ENCODE measurements at regions not wholly inside any gene's neighbourhood (a gene's known extent, or its start where the extent isn't known, plus 50 kb on each side); places are given as distances from the start of the nearest gene placed in this dataset.

GRCh38 chr11:104260456-104260855 is 96.5 kb upstream of the PDGFD start:
- WGBS (ENCODE audit: insufficient coverage, low coverage, missing lambda C conversion rate) = 0% methylated on average over 2 of the region's 2 CpGs
- TF ChIP-seq, protein P1, sequence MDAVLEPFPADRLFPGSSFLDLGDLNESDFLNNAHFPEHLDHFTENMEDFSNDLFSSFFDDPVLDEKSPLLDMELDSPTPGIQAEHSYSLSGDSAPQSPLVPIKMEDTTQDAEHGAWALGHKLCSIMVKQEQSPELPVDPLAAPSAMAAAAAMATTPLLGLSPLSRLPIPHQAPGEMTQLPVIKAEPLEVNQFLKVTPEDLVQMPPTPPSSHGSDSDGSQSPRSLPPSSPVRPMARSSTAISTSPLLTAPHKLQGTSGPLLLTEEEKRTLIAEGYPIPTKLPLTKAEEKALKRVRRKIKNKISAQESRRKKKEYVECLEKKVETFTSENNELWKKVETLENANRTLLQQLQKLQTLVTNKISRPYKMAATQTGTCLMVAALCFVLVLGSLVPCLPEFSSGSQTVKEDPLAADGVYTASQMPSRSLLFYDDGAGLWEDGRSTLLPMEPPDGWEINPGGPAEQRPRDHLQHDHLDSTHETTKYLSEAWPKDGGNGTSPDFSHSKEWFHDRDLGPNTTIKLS (IDR thresholded peaks at IDR 0.05; ENCODE audit: borderline replicate concordance, low read depth) = no peak
- TF ChIP-seq ZNF146 (CRISPR knock-in tag; IDR thresholded peaks at IDR 0.05; ENCODE audit: unreplicated experiment) = no peak
- TF ChIP-seq, protein P2, sequence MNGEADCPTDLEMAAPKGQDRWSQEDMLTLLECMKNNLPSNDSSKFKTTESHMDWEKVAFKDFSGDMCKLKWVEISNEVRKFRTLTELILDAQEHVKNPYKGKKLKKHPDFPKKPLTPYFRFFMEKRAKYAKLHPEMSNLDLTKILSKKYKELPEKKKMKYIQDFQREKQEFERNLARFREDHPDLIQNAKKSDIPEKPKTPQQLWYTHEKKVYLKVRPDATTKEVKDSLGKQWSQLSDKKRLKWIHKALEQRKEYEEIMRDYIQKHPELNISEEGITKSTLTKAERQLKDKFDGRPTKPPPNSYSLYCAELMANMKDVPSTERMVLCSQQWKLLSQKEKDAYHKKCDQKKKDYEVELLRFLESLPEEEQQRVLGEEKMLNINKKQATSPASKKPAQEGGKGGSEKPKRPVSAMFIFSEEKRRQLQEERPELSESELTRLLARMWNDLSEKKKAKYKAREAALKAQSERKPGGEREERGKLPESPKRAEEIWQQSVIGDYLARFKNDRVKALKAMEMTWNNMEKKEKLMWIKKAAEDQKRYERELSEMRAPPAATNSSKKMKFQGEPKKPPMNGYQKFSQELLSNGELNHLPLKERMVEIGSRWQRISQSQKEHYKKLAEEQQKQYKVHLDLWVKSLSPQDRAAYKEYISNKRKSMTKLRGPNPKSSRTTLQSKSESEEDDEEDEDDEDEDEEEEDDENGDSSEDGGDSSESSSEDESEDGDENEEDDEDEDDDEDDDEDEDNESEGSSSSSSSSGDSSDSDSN (IDR thresholded peaks at IDR 0.05; ENCODE audit: borderline replicate concordance in 1 of 2, low read depth in 2 of 2, low read length in 2 of 2) = no peak
- TF ChIP-seq CHD7 (IDR thresholded peaks at IDR 0.05; ENCODE audit: low read depth, low read length) = no peak
- TF ChIP-seq ELF1 (tag; IDR thresholded peaks at IDR 0.05) = no peak
- TF ChIP-seq CREBBP (IDR thresholded peaks at IDR 0.05; ENCODE audit: low read depth, low read length) = no peak

More at GRCh38 chr11:104260456-104260855, 96.5 kb upstream of the PDGFD start:
- Histone ChIP-seq H3K79me2 (ENCODE audit: control insufficient read depth, insufficient read depth, low read length) (no peaks in the 10 kb centered on the region), H3K27ac (ENCODE audit: extremely low read depth, low read depth, low read length) (no peak overlapping the region), H3K4me1 (replicated peaks in 1 of 2; ENCODE audit: control insufficient read depth in 2 of 2, insufficient read depth in 2 of 2, low read length in 2 of 2) (no peaks in the 10 kb centered on the region), H4K20me1 (replicated peaks; ENCODE audit: control insufficient read depth, insufficient read depth, low read length) (no peaks in the 10 kb centered on the region), H3K9me1 (ENCODE audit: control insufficient read depth, insufficient read depth, low read length) (no peaks in the 10 kb centered on the region), H3K36me3 (ENCODE audit: control insufficient read depth, insufficient read depth, low read length) (no peaks in the 10 kb centered on the region), H3K27me3 (ENCODE audit: control insufficient read depth in 2 of 2, insufficient read depth in 2 of 2, low read length in 2 of 2) (no peaks in the 10 kb centered on the region), H3K9ac (ENCODE audit: insufficient read depth in 1 of 2, low read depth in 2 of 2, low read length in 2 of 2) (no peak overlapping the region), H3K9me3 (replicated peaks; ENCODE audit: control insufficient read depth, insufficient read depth, low read depth, low read length) (no peaks in the 10 kb centered on the region), H2AFZ (ENCODE audit: low read depth, low read length) (no peak overlapping the region), H3K4me2 (ENCODE audit: insufficient read depth, low read length) (no peak overlapping the region), H3K4me3 (no peak overlapping the region)
- no TSS peak for BruUV-seq (replicated peaks)
- ChIA-PET CTCF (ENCODE audit: low intra/inter-chr PET ratio) (no interaction called here), POLR2A (no interaction called here)
- in situ Hi-C loops (cut with MboI) = no loop called here
- DNase-seq (ENCODE audit: extremely low read depth in 1 of 4, low spot score in 3 of 4) (no peak), ATAC-seq (no peak), FAIRE-seq (no peak)
- intact Hi-C loops (cut with micrococcal nuclease) = no loop called here

All from K562 (cell line).